Endothelial cell of umbilical vein (primary cell): ENCODE measurements at regions not wholly inside any gene's neighbourhood (a gene's known extent, or its start where the extent isn't known, plus 50 kb on each side); places are given as distances from the start of the nearest gene placed in this dataset.

Experiments used
- BruUV-seq: library from RNA; stranded (reverse); fragments of 400-500 nt; replicated peaks from 2 replicates; lab custom pipeline; 2021; lab: Mats Ljungman, UMichigan
- CTCF ChIA-PET: fragments of 300-600, 350-600 bp; sonication (Branson Sonifier 250); formaldehyde crosslinking; loops from one replicate; lab custom pipeline; 2021; ENCODE audit warnings: antibody characterized with exemption, inconsistent platforms; lab: Charles Lee
- POLR2A ChIA-PET: fragments of 300-600, 350-600 bp; sonication (Branson Sonifier 250); formaldehyde crosslinking; loops from one replicate; lab custom pipeline; 2021; ENCODE audit warnings: antibody characterized with exemption, inconsistent platforms; lab: Charles Lee
- DNase-seq: peaks from one replicate; pipeline ENCODE4 v3.0.0-alpha.2; 2011; ENCODE audit warnings: low read depth, low spot score
- FAIRE-seq: peaks from 2 replicates; lab custom pipeline; 2011; peaks lifted over from hg19 to GRCh38; lab: Jason Lieb, UNC
- H2AFZ ChIP-seq: 2 replicates; pipeline ENCODE4 v1.6.0; 2012; ENCODE audit warnings: low read depth, low read length, control low read depth, inconsistent platforms
- H3K27ac ChIP-seq: 2 replicates; pipeline ENCODE4 v1.5.1; 2011; ENCODE audit warnings: low read depth, mild to moderate bottlenecking, control low read depth, low read length, moderate library complexity; ENCODE audit not compliant: insufficient read depth
- H3K27me3 ChIP-seq, 2 experiments: 2 replicates each; pipeline versions ENCODE4 v1.6.0 to v1.6.1; 2011; ENCODE audit warnings: low read length in 2 of 2, mixed read lengths in 1 of 2; ENCODE audit not compliant: control insufficient read depth in 2 of 2, insufficient read depth in 2 of 2
- H3K36me3 ChIP-seq, 2 experiments: 2 replicates in 1 of 2; 3 replicates in 1 of 2; pipeline ENCODE4 v1.5.1; 2011; ENCODE audit warnings: low read length in 2 of 2, mild to moderate bottlenecking in 1 of 2, moderate library complexity in 1 of 2; ENCODE audit not compliant: control insufficient read depth in 2 of 2, insufficient read depth in 2 of 2; ENCODE audit errors: extremely low read depth in 1 of 2
- H3K4me1 ChIP-seq: 3 replicates; pipeline ENCODE4 v1.5.1; 2011; ENCODE audit warnings: mild to moderate bottlenecking, low read length; ENCODE audit not compliant: control insufficient read depth, insufficient read depth; ENCODE audit errors: extremely low read depth
- H3K4me2 ChIP-seq: 2 replicates; pipeline ENCODE4 v1.6.1; 2011; ENCODE audit warnings: low read length, control low read depth, mixed read lengths; ENCODE audit not compliant: insufficient read depth
- H3K4me3 ChIP-seq, 3 experiments: fragments of 200-600 bp in 1 of 3; sonication (generic), shearing (Covaris generic) in 1 of 3; replicated peaks in 1 of 3; 2 replicates each; pipeline ENCODE4 v1.5.1; 2011 to 2016; ENCODE audit warnings: control low read depth in 3 of 3, low read length in 3 of 3, mild to moderate bottlenecking in 2 of 3, inconsistent platforms in 1 of 3, low read depth in 1 of 3, moderate library complexity in 1 of 3; ENCODE audit not compliant: insufficient read depth in 1 of 3
- H3K79me2 ChIP-seq: 2 replicates; pipeline ENCODE4 v1.6.0; 2012; ENCODE audit warnings: low read length, inconsistent platforms; ENCODE audit not compliant: control insufficient read depth, insufficient read depth
- H3K9ac ChIP-seq: replicated peaks from 2 replicates; pipeline ENCODE3; 2011; ENCODE audit warnings: low read length, control low read depth; ENCODE audit not compliant: insufficient read depth; ENCODE audit errors: extremely low read depth
- H3K9me1 ChIP-seq: replicated peaks from 3 replicates; pipeline ENCODE4 v1.6.0; 2011; ENCODE audit warnings: mild to moderate bottlenecking, low read length; ENCODE audit not compliant: control insufficient read depth, insufficient read depth; ENCODE audit errors: extremely low read depth
- H3K9me3 ChIP-seq: replicated peaks from 2 replicates; pipeline ENCODE4 v1.5.1; 2012; ENCODE audit warnings: low read length, inconsistent platforms; ENCODE audit not compliant: control insufficient read depth, insufficient read depth
- H4K20me1 ChIP-seq: replicated peaks from 2 replicates; pipeline ENCODE3; 2011; ENCODE audit warnings: mild to moderate bottlenecking, low read length; ENCODE audit not compliant: control insufficient read depth, insufficient read depth; ENCODE audit errors: extremely low read depth
- EZH2 ChIP-seq: IDR thresholded peaks from 2 replicates; pipeline ENCODE4 v1.6.1; 2012; ENCODE audit warnings: borderline replicate concordance, low read depth, mild to moderate bottlenecking, moderate library complexity, low read length, inconsistent platforms; ENCODE audit not compliant: severe bottlenecking
- FOS ChIP-seq: IDR thresholded peaks from 2 replicates; pipeline ENCODE4 v1.6.1; 2011; ENCODE audit warnings: mild to moderate bottlenecking, low read length, moderate library complexity, borderline replicate concordance; ENCODE audit not compliant: insufficient read depth
- GATA2 ChIP-seq: IDR thresholded peaks from 2 replicates; pipeline ENCODE4 v1.7.0; 2011; ENCODE audit warnings: low read depth, mild to moderate bottlenecking, moderate library complexity, mixed read lengths, low read length; ENCODE audit not compliant: insufficient read length, insufficient read depth
- JUN ChIP-seq: IDR thresholded peaks from 2 replicates; pipeline ENCODE4 v1.6.1; 2011; ENCODE audit warnings: borderline replicate concordance, low read depth; ENCODE audit not compliant: insufficient read length, insufficient read depth
- MAX ChIP-seq: IDR thresholded peaks from 2 replicates; pipeline ENCODE4 v1.6.1; 2011; ENCODE audit not compliant: insufficient read depth, insufficient read length
- MYC ChIP-seq: IDR thresholded peaks from one replicate; pipeline ENCODE4 v1.6.1; 2011; ENCODE audit warnings: mild to moderate bottlenecking, low read depth, low read length
- POLR2A ChIP-seq: IDR thresholded peaks from 2 replicates; pipeline ENCODE4 v1.6.1; 2012; ENCODE audit warnings: low read depth, mild to moderate bottlenecking, control low read depth, low read length
- POLR2AphosphoS5 ChIP-seq: IDR thresholded peaks from 2 replicates; pipeline ENCODE4 v1.6.1; 2012; ENCODE audit warnings: low read depth, mild to moderate bottlenecking, control low read depth, low read length, moderate library complexity; ENCODE audit not compliant: insufficient read depth
- dilution Hi-C: fragments of 300-500 bp; cut with MboI; formaldehyde crosslinking; loops from one replicate; pipeline ENCODE4 v1.15.0; 2019; ENCODE audit warnings: low sequenced_read_pairs; ENCODE audit not compliant: extremely low pct_ligation_motif_present
- intact Hi-C: fragments of 100-400 bp; cut with micrococcal nuclease; formaldehyde crosslinking; loops from one replicate; pipeline ENCODE4 v1.10.0; 2022
- TF ChIP-seq, protein P1 (sequence below), 2 donors: IDR thresholded peaks; 1 replicate in 1 of 2; 2 replicates in 1 of 2; pipeline ENCODE4 v1.5.1; 2011; ENCODE audit warnings: low read length in 2 of 2, mild to moderate bottlenecking in 2 of 2, moderate library complexity in 2 of 2, control low read depth in 1 of 2, inconsistent platforms in 1 of 2, low read depth in 1 of 2; ENCODE audit not compliant: insufficient read depth in 1 of 2; ENCODE audit errors: extremely low read depth in 1 of 2

- BruUV-seq, result no TSS peak
- intact Hi-C loops (loop anchor here (10.0 kb wide), 1 partner anchor 306 kb away; no protein-coding TSS in a partner anchor), dilution Hi-C loops (no loop called here)
- TF ChIP-seq POLR2A (no peak), EZH2 (no peak), GATA2 (no peak), MYC (no peak), FOS (no peak), MAX (no peak), JUN (no peak), POLR2AphosphoS5 (no peak)
- TF ChIP-seq, protein P1, sequence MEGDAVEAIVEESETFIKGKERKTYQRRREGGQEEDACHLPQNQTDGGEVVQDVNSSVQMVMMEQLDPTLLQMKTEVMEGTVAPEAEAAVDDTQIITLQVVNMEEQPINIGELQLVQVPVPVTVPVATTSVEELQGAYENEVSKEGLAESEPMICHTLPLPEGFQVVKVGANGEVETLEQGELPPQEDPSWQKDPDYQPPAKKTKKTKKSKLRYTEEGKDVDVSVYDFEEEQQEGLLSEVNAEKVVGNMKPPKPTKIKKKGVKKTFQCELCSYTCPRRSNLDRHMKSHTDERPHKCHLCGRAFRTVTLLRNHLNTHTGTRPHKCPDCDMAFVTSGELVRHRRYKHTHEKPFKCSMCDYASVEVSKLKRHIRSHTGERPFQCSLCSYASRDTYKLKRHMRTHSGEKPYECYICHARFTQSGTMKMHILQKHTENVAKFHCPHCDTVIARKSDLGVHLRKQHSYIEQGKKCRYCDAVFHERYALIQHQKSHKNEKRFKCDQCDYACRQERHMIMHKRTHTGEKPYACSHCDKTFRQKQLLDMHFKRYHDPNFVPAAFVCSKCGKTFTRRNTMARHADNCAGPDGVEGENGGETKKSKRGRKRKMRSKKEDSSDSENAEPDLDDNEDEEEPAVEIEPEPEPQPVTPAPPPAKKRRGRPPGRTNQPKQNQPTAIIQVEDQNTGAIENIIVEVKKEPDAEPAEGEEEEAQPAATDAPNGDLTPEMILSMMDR (IDR thresholded peaks at IDR 0.05; ENCODE audit: extremely low read depth in 1 of 2, insufficient read depth in 1 of 2, low read depth in 1 of 2, low read length in 2 of 2), result no peak
- CTCF ChIA-PET, result no interaction called here
- Histone ChIP-seq H3K36me3 (no peaks in the 10 kb centered on the region), H3K9me1 (no peaks in the 10 kb centered on the region), H3K4me1 (no peaks in the 10 kb centered on the region), H2AFZ (no peak overlapping the region), H3K79me2 (no peaks in the 10 kb centered on the region), H3K27ac (no peak overlapping the region), H4K20me1 (no peaks in the 10 kb centered on the region), H3K9ac (no peak overlapping the region), H3K27me3 (no peaks in the 10 kb centered on the region), H3K4me2 (no peak overlapping the region), H3K9me3 (no peaks in the 10 kb centered on the region), H3K4me3 (no peak overlapping the region)
- POLR2A ChIA-PET, result no interaction called here
- FAIRE-seq, result no peak
- DNase-seq, result no peak
Observed at GRCh38 chr9:117951127-117951526, 246.9 kb downstream of the TLR4 start.
